GM04504 (cell line): ENCODE measurements at regions not wholly inside any gene's neighbourhood (a gene's known extent, or its start where the extent isn't known, plus 50 kb on each side); places are given as distances from the start of the nearest gene placed in this dataset.

Source experiments
- DNase-seq: peaks from one replicate; pipeline ENCODE4 v3.0.0-alpha.2; 2012; ENCODE audit warnings: low read depth

GRCh38 chr2:180143633-180144337 is 136.7 kb upstream of the CWC22 start:
- DNase-seq, result no peak

DNA sequence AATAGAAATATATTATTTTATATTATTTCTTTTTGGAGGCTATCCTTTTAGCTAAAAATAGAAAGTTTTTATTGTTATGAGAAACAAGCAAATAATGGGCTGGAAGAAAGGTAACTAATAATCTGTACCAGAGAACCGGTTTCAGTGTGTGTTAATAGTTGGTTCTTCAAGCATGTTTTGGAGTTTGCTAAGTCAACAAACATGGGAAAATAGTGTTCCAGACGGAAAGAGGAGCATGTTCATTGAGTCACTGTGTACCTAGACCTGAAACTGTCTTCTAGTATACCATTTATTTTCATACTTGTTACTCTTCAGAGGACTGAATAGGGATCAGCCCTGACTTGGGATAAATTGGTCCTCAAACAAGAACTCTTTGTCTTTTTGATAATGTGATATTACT is 134.5 kb upstream of the CWC22 start:
- DNase-seq, result no peak

DNA sequence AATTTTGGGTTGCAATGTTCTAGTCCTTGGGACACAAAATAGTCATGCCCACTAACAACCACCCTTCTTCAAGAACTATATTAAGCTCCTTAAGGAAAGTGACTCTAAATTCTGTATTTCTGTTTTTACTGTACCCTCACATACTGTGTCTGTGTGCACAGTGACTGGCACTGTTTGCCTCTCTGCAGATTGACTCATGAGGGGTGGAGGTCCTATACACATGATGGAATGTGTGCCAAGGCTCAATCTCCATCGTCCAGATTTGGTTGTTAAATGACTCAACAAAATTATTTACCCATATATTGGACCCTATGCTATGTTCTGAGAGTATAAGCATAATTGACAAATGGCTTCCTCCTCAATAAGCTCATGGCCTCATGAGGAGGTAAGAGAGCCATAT is 126.6 kb upstream of the CWC22 start:
- no peak for DNase-seq

- DNase-seq, result no peak
These were observed 123.3 kb upstream of the CWC22 start for GRCh38 chr2:180130403-180130802.

GRCh38 chr2:180128861-180129260 is 121.8 kb upstream of the CWC22 start:
- no peak for DNase-seq

GRCh38 chr2:180125245-180125962 is 118.3 kb upstream of the CWC22 start:
- peak; percentile 93 for DNase-seq

DNA sequence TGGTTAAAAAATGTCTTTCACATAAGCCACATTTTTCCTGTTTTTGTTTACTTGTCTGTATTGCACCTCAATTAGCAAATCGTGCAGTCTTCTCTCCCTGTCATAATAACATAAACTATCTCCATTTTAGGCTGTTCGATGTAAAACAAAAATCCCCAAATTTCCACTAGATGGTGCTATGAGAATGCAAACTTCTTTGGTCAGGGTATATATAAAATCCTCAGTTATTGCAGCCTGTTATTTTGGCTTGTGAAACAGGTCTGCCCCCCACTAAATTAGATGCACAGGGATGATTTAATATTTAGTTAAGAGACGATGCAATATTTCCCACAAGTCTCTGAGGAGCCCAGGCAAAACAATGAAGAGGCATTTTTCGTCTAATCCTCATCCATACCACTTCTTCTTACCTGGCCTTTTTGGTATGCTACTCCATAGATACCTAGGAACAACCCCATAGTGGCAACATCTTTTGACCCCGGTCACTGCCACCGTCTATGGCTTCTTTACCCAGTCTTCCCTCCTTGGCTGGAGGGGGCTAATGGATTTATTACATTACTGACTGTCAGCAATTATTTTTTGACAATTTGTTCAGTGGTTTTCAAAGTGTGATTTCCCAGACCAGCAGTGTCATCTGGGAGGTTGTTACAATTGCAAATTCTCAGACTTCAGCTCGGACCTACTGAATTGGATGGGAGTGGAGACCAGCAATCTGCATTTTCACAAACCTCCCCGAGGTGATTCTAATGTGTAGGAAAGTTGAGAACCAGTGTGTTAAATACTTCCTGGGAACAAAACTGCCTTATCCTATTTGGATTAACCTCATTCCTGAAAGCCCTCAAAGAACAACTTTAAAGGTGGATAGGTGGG is 117.4 kb upstream of the CWC22 start:
- peak; percentile 49 for DNase-seq

DNA sequence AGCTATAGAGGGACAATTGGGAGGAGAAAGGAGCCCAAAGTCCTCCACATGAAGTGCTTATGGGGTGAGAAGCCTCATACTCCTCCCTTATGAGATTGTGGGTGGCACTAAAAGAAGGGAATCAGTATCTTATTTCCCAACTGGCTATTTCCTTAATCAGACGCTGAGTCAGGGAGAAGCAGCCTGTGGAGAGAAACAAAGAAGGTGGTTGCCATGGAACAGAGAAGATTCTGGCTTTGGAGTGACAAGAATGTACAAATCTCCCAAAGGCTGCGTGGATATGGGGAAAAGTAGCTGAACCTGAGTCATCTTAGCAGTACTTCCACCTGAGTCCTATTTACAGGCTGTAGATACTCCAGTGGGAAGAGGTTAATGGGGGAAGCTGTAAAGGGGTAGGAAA is 115.8 kb upstream of the CWC22 start:
- DNase-seq, result peak; percentile 37

DNA sequence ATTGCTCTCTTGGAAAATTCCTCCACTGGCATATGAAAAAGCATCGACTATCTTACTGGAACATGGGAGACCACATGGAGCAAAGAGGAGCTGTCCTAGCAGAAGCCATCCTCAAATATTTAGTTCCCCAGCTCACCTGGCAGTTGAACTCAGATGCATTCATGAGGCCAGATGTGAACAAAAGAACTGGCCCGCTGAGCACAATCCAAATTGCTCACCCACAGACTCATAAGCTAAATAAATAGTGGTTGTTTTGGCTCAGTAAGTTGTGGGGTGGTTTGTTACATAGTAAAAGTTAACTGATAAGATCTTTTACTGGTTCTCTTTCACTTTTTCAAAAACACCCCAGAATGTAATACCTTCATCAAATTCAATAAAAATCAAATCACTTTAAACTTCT is 108.6 kb upstream of the CWC22 start:
- DNase-seq, result no peak

GRCh38 chr2:180115269-180115668 is 108.2 kb upstream of the CWC22 start:
- DNase-seq, result no peak

DNA sequence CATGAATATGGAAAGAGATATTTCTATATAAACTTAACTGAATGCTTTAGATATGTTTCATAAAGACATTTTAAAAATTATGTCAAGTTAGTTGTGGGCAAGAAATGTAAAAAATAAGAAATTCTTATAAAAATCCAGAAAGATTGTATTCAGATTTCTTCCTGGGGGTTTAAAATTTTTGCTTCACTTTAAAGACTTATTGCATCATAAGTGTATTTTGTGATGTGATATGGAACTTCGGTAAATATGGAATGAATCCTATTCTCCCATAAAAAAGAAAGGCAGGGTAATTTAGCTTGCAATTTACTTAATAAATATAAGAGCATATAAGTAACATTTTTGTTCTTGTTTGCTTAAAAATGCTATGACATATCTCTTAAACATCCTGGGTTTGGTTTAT is 104.8 kb upstream of the CWC22 start:
- DNase-seq, result no peak

DNA sequence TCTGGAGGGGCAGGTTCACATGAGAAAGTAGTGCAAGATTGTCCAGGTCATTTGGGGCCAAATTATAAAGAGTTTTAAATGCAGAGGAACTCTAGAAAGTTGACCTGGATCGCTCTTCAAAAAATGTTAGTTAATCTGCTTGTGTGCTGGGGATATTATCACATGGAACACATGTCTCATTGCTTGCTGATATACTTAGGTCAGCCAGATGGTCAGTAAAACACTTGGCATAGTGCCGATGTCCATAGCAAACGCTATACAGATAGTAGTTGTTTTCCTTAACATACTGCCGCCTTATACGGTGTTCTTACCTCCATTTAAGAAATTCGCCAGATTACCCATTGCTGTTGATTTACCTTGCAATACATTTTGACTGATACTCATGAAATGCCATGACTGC is 103.4 kb upstream of the CWC22 start:
- no peak for DNase-seq

- DNase-seq, result no peak
These were observed 94.7 kb upstream of the CWC22 start for GRCh38 chr2:180101846-180102245.

- no peak for DNase-seq
These were observed 92.2 kb upstream of the CWC22 start for GRCh38 chr2:180099308-180099707.

- no peak for DNase-seq
These were observed 78.0 kb upstream of the CWC22 start for GRCh38 chr2:180085144-180085543.

GRCh38 chr2:180077295-180077906 is 70.3 kb upstream of the CWC22 start:
- peak; percentile 7 for DNase-seq

DNA sequence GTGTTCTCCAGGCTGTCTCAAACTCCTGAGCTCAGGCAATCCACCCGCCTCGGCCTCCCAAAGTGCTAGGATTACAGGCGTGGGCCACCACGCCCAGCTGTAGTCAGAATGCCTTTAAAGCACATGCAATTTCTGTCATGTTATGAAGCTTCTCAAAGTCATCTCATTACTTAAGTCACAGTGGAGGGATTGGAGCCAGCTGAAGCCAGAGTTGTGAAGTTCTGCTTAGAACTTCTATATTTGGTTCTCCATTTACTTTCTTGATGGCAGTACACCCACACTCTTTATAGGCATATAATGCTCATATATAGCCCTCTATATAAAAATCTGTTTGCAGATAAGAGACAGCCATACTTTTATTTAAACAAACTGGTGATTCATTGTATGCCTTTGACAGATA is 68.8 kb upstream of the CWC22 start:
- DNase-seq, result no peak

DNA sequence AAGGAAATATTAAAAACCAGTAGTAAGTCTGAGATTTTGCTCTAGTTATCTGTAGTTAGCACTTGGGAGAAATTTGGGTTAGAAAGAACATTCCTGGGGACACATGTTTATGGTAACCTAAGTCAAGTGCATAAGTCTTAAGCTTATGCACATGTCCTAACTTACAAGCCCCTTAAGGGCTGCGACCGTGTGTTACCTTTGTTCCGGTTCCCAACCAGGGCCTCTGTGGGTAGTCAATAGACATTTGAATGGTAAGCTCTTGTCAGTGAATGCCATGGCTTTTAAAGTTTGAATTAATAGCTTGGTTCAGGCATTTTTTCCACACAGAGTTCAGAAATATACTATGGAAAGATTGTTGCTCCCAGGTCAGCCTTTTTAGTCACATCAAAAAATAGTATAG is 64.7 kb upstream of the CWC22 start:
- DNase-seq, result no peak

DNA sequence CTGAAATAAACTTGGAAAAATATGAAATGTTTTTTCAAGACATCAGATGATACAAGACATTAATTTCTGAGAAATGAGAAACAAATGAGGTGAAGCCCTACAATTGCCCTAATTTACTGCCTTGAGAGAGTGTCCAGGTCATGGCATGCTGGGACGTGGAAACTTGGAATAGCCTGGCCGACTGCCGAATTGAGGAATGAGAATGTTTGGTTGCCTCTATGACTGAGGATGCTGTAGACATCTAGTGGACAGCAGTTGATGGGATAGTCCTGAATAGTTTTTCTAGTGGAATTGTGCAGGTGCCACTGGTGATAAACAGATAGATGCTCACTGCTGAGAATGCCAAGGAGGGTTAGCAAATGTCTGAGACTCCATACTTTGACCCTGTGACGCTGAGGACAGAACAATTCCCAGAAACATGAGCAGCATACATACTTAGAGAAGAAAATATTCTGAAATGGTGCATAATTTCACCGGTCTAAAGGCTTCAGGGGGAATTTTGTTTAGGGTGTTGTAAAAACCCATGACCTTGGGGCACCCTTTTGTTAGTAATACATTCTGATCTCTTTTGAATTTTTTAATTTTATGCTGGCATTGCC is 56.5 kb upstream of the CWC22 start:
- DNase-seq, result no peak

- no peak for DNase-seq
These were observed 55.1 kb upstream of the CWC22 start for GRCh38 chr2:180062178-180062577.

- no peak for DNase-seq
These were observed 54.4 kb upstream of the CWC22 start for GRCh38 chr2:180061546-180061945.

DNA sequence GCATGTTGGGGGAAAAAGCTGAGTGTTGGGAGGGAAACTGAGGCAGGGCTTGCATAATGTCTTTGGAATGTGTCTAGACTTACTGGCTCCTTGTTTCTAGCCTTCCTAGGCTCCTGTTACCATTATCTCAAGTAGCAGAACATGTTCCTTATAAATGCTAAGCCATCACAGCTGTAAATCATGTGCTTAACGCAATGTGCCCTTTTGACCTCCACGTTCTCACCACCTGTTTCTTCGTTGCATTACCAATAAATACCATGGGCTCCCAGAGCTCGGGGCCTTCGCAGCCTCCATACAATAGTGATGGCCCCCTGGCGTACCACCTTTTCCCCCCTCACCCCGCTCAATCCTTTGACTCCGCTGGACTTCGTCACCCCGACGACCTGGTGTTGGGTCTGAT is 54.0 kb upstream of the CWC22 start:
- DNase-seq, result no peak
